HG02798 (cell line): ENCODE measurements at regions not wholly inside any gene's neighbourhood (a gene's known extent, or its start where the extent isn't known, plus 50 kb on each side); places are given as distances from the start of the nearest gene placed in this dataset.

ENCODE experiments used
- ATAC-seq: cut with Tn5 transposase; IDR thresholded peaks from one replicate; pipeline ENCODE4 v1.9.1; 2021; ENCODE audit warnings: mild to moderate bottlenecking; ENCODE audit not compliant: unreplicated experiment, poor library complexity

DNA sequence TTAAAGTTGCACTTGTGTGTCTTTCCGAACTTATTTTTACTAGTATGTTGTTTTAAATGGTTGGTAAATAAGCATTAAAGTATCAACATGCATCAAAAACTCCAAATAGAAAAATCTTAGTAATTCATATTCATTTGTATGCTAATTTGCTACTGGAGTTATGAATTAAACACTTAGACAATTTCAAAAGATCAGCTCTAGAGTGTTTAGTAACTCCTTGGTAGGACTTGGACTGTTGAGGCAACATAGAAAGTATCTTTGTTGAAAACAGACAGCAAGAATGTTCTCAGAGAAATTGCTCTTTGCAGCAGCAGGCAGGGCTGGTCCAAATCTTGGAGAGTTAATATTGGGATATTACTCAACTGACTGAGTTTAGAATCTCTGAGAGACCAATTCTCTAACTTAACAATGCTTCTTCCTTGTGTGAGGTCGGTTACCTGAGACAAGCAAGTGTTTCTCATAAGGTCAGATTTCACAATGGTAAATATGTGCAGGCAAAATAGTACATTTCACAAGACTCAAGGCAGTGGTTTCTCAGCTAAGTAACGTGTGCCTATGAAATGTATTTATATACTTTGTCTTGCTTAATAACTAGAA is 147.8 kb upstream of the IL12A start:
- no peak for ATAC-seq

DNA sequence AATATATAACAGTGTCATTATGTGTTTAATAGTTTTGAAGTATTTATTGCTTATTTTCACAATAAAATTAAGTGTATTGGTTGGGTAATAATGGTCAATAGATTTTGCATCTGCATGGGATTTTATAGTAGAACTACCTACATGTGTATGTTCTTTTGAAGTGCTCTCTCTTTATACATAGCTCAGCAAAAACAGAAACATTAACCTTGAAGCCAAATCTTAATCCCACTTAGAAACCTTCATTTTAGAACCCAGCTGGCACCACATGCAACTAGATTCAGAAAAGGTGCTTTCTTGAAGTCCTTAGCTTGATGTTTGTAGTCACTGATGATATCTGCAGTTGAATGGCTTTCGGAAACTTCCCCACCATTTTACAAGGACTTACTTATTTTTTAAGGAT is 146.9 kb upstream of the IL12A start:
- ATAC-seq: no peak

DNA sequence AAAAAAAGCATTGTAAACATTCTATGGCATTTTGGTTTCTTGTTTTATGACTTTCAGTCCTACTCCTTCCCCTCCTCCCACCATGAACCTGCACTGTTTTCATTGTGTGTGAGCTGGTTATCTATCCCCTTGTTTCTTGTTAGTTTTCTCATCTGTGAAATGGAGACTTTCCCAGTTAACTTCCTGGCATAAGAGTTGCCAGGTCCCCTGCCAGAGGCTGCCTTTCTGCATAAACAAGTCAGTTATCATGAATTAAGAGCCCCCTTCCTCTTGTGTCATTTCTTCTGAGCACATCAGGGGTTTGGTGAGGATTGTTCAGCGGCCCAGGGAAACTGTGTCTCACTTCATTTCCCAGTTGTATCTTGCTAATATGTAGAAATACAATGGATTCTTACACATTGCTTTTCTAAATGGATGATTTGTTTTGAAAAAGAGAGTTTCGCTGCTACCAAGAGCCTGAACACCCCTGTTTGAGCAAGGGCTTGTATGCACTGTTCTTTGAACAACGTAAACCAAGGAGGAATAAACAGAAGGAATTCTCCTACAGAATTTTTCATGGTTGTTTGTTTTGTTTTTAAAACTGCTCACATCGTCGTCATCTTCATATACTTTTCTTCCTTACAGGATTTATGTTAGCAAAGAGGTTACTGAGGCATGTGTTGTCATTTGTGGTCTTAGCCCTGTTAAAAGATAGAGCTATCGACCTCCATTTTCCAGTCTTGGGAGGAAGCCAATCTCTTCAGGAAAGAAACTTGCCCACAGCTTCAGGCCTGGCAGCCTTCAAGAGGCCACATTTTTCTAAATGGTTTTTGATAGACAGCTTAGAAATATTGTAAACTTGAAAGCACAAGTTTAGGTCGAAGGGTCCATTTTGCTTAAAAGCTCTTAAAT is 144.6 kb upstream of the IL12A start:
- ATAC-seq: no peak

DNA sequence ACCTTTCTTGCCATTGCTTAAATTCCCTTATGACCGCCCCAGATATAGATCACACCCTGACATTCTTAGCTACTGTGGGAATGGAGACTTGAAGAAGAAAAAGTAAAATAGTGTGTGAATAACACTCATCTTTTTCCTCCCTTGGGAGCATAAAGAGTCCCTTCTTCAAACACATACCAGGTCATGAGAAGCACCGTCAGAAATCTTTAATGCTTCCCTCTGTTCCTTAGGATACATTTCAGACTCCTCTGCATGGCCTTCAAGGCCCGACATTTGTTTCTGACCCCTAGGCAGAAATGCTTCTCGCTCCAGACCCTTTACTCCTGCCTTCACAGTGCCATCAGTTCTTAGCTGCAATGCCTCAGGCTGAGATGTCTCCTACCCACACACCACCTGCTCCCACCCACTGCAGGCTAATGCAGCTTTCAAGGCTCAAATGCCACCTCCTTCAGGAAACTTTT is 143.8 kb upstream of the IL12A start:
- no peak for ATAC-seq

DNA sequence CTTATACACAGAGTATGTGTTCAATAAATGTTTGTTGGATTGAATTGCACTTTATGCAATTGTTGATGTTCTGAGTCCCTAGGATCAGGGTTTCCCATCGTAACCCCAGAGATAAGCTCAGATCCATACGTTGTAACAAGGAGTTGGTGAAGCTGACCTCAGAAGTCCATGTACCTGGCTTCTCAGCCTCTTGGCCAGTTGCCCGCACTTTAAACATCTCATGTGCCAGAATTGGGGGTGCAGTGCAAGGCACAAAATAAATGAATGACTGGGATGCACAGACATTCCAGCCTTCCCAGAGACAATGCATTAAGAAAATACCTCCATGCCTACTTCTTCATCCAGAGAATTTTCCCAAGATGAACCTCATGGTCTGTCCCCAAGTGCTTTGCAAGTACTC is 142.9 kb upstream of the IL12A start:
- no peak for ATAC-seq

DNA sequence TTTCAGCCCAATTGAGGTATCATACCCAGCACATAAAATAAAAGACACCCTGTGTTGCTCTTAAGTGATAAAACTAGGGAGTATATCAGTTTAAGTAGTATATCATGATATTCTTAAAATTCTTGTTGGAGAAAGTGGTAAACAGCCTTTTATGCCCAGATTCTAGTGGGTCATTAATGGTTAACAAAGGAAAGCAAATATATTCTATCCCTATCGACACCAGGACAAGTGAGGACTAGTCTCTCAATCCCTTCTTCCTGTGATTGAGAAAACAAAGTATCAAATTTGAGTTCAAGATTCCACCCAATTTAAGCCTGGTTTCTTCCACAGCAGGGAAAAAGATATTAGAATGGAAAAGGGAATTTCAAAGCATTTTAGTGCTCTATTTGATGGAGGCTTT is 142.4 kb upstream of the IL12A start:
- no peak for ATAC-seq

DNA sequence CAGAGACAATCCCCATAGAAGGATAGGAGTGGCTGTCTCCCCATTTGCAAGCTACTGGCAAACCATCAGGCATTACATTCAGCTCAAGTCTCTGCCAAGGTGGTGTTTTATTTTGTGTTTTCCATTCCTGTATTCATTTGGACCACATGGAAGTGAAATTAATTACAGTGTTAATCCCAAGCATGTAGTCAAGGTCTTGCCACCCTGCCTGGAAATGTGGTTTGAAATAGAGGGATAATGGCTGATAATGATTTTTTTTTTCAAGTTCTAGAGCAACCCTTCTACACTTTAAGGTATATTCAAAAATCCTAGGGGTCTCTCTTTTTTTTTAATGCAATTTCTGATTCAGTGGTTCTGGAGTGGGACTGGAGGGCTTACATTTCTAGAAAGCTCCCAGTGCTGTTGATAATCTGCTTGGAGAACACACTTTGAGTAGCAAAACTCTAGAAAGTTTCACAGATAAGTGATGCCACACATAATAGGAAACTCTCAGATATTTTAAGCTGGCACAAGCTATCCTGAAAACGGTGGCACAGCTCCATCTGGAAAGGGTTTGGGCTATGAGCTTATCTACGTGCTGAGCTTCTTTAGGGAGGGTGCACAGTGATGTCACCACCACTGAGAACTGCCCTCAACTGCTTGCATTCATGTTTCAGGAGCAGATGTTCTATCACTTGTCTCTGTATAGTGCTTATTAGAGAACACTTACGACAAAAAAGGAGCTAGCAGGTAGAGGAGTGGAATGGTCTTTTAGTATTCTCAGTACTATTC is 140.1 kb upstream of the IL12A start:
- no peak for ATAC-seq

DNA sequence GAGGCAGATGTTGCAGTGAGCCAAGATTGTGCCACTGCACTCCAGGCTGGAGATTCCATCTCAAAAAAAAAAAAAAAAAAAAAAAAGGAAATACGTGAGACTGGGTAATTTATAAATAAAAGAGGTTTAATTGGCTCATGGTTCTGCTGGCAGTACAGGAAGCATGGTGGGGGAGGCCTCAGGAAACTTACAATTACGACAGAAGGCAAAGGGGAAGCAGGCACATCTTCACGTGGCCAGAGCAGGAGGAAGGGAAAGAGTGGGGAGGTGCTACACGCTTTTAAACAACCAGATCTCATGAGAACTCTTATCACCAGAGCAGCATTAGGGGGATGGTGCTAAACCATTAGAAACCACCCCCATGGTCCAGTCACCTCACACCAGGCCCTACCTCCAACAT is 138.2 kb upstream of the IL12A start:
- no peak for ATAC-seq

DNA sequence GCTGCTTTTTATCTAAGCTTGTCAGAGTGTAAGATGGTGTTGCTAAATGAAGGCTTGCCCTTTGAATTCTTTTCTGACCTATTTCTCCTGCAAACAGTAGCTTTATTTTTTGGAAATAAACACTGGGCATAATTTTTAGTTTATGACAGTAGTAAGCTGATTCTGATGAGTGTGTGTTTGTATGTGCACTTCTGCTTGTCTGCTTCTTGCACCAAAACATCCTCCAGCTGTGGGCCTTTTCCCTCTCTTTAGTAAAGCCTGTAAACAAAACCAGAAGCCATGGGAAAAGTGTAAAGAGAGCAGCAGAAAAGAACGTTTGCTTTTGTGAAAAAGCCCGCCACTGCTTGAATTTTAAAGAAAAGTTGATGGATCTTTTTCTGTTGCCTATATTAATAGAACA is 136.4 kb upstream of the IL12A start:
- no peak for ATAC-seq

DNA sequence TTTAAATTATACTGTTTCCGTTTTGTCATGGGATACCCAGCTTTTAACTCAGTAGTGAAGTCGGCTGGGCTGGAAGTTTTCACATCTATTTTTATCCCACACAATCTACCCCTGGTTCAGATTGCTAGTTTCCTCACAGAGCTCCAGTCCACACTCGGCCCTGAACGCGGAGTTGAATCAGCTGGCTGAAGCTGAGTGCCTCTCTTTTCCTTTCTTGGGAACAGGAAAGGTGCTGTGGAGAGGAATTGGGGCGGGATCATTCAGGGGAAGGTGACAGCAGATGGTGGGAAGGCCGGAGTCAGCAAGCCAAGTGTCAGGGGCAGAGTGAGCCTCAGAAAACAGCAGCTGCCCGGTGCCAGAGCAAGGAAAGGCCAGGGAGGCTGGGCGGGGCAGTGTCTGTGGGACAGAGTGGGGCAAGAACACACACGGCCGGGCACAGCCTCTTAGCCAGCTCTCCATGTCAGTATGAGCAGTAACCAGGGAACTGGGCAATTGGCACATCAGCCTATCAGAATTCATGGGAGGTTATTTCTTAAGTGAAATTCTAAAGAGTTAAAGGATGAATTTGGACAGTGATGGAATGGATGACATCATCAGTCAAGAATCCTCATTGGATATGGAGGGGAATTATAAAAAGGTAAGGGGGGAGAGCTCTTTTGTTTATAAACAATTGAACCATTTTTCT is 135.7 kb upstream of the IL12A start:
- no peak for ATAC-seq

DNA sequence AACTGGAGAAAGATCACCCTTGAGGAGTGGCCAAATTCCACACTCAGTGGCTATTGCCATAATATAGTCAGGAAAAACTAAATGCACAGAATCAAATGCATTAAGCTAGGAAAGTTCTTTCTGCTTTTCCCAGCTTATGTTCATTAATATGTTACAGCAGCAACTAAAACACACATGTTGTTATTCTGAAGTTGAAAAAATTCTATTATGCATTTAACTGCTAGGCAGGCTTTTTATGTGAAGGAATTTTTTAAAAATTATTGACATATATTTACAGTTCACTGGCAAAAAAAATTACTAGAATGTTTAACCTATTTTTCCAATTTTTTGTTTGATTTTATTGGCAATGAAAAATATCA is 135.2 kb upstream of the IL12A start:
- no peak for ATAC-seq

DNA sequence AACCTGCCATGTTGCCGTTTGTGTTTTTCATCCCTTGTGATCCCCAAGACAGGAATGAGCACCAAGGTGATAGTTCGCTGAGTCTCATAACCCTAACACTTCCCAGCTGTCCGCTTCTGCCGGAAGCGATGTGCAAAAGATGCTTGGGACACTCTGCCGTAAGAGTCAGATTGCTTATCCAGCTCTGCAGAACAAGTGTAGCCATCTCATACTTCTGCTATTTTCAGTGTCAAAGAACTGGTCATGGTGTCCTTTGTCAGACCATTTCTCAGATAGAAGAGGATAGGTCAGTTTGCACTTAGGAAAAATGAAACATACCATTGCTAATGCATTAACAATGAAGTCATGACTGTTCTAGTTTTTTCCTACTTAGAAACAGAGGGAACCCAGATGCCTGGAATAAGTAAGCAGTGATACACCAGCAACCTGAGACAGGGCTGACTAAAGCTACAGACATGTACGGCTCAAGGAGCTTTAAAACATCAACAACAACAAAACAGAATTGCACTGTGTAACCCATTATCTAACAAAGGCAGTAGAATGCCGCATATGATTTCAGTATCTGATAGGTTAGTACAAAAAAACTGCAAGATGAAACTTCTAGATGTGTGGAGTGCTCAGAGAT is 134.0 kb upstream of the IL12A start:
- ATAC-seq: no peak

DNA sequence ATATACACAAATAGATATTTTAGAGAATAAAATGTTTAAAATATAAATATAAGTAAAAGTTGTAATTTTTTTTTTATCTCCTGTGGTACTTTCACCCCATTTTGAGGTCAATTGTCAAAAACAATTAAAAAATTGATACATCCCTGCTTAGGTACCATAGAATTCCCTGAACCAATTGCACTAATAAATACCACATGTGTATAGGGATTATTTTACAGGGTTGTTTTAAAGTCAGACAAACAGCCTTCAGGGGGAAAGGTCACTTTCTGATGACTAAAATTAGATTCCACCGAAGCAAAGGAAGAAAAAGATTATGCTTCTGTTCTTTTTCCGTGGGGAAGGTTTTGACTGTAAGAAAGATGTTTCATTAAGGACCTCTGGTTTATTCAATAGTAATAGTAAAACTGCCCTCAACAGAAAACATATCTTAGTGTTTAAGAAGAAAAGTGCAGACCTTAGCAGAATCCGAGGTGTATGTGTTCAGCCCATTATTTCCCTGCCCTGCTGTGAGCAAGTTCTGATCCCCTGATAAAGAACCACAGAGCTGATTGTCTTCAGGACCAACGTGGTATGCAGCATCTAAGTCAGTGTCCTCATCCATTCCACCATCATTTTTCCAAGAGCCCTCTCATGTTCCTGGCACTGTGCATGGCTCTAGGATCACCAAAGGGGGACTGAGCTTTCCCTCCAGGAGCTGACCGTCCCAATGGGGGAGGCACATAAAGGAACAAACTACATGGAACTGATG is 132.9 kb upstream of the IL12A start:
- no peak for ATAC-seq

DNA sequence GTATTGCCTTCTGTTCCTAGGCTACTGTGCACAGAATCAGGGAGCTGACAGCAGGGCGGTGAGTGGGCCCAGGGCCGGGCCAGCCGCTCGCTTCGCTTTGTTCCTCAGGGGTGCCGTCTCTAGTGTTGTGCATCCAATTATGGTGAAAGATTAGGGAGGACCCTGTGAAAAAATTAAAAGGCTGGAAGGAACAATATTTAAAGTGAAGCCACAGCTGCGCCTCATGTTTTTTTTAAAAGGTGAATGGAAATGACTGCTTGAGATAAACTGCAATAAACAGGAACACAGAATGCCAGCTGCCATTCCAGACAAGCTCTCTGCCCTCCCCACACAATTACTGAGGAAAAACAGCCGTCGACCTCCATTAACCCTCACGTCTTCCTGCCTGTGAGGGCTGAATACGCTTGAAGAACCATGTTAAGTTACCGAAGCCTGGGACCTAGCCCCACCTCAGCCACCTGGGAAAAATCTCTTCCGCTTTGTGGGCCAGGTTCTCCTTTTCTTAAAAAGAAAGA is 132.0 kb upstream of the IL12A start:
- ATAC-seq: no peak

DNA sequence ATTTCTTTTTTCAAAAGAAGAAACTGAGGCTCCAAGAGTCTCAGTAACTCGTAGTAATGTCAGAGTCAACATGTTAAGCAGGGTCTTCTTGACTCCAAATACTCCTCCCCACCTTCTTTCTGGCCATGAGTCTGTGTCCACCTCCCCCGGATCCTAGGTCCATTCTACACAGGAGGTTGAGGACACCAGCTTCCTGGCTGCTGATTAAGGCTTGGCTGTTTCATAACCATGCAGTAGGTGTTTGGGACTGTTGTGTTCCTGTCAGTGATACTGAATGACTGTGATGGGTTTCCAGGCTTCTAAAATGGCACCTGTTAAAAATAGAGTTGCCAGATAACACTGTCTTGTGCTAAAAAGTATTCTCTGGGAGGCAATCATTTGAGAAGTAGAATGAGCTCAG is 130.8 kb upstream of the IL12A start:
- no peak for ATAC-seq

DNA sequence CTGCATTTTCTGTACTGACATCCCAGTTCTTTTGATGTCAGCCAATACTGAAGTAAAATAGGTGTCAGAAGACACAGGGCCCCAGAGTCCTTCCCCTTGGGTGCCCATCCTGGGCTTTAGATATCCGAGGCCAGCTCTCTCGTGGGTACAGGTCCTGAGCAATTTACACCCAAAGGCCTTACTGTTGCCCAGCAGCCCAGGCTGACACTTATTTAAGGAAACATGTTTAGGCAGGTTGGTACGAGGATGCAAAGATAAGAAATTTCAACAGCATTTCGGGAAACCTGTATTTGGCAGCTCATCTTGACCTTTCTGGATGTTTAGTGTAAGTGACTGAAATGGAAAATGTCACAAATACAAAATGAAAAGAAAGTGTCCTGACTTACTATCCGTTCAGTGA is 130.0 kb upstream of the IL12A start:
- ATAC-seq: no peak

DNA sequence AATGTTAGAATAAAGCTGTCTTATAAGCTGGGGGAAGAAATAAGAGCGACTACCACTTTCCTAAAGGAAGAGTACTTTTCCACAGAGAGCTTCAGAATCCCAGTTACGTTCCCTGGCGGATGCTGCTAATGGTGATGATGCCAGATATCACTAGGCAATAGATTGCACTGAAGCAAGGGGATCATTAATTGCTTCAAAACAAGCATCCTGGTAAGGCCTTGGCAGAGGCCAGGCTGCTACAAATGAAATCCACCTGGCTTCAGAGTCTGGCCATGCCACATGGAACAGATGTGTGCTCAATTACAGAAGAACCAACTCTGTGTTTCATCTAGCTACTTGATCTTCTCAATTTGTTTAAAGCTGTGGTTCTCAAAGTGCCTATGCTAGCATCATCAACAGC is 129.2 kb upstream of the IL12A start:
- no peak for ATAC-seq

DNA sequence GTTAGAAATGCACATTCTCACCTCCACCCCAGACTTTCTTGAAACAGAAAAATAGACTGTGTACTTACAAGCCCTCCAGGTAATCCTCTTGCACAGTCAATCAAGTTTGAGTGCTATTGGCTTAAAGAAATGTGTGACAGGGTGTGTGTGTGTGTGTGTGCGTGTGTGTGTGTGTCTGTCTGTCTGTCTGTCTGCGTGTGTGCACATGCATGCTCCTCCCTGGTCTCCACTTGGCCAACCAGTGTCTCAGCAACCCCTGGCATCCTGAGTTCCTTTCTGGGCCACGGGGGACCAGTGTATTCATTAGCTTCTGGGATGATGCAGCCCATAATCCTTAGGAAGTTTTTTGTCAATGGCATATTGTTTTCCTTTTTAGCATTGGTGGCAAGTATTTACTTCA is 128.8 kb upstream of the IL12A start:
- ATAC-seq: no peak
